HCT116 (cell line): ENCODE measurements at regions not wholly inside any gene's neighbourhood (a gene's known extent, or its start where the extent isn't known, plus 50 kb on each side); places are given as distances from the start of the nearest gene placed in this dataset.

ENCODE experiments used
- CEBPB ChIP-seq: IDR thresholded peaks from 2 replicates; pipeline ENCODE4 v1.6.1; 2012; ENCODE audit warnings: low read depth
- EGR1 ChIP-seq: IDR thresholded peaks from 2 replicates; pipeline ENCODE4 v1.6.1; 2012; ENCODE audit warnings: low read depth
- EZH2 ChIP-seq: fragments of 200-600 bp; sonication (generic); IDR thresholded peaks from 2 replicates; pipeline ENCODE4 v1.6.1; 2017; ENCODE audit warnings: antibody characterized with exemption, mixed run types
- EZH2phosphoT487 ChIP-seq: fragments of 200-600 bp; IDR thresholded peaks from 2 replicates; pipeline ENCODE4 v1.6.1; 2018; ENCODE audit warnings: antibody characterized with exemption, borderline replicate concordance
- JUND ChIP-seq: IDR thresholded peaks from 2 replicates; pipeline ENCODE4 v1.6.1; 2012
- POLR2A ChIP-seq: IDR thresholded peaks from 2 replicates; pipeline ENCODE4 v1.7.0; 2011; ENCODE audit warnings: borderline replicate concordance; ENCODE audit not compliant: insufficient read depth, insufficient read length; ENCODE audit errors: extremely low read depth
- SIN3A ChIP-seq: IDR thresholded peaks from 2 replicates; pipeline ENCODE4 v1.6.1; 2012; ENCODE audit warnings: low read depth
- TCF7L2 ChIP-seq: IDR thresholded peaks from 2 replicates; pipeline ENCODE4 v1.7.0; 2011; ENCODE audit warnings: borderline replicate concordance, inconsistent platforms; ENCODE audit not compliant: insufficient read depth, insufficient read length; ENCODE audit errors: extremely low read depth
- YY1 ChIP-seq: IDR thresholded peaks from 2 replicates; pipeline ENCODE4 v1.6.1; 2011; ENCODE audit warnings: low read length, low read depth, moderate library complexity, mild to moderate bottlenecking; ENCODE audit not compliant: insufficient replicate concordance; ENCODE audit errors: extremely low read depth
- ZNF274 ChIP-seq: fragments of 200-500 bp; sonication (Bioruptor generic); IDR thresholded peaks from 2 replicates; pipeline ENCODE4 v1.6.1; 2014; ENCODE audit warnings: mild to moderate bottlenecking, low read depth, low read length, inconsistent platforms
- TF ChIP-seq, protein P1 (sequence below), 3 experiments: fragments of 200-600 bp in 1 of 3; sonication (generic) in 1 of 3; IDR thresholded peaks in 2 of 3; conservative IDR thresholded peaks in 1 of 3; 2 replicates each; pipeline ENCODE4 v1.5.1; 2012 to 2017; ENCODE audit warnings: low read depth in 2 of 3, low read length in 2 of 3, antibody characterized with exemption in 1 of 3, borderline replicate concordance in 1 of 3, control low read depth in 1 of 3, mild to moderate bottlenecking in 1 of 3, mixed read lengths in 1 of 3, mixed run types in 1 of 3, moderate library complexity in 1 of 3; ENCODE audit not compliant: insufficient read depth in 1 of 3
- TF ChIP-seq, protein P2 (sequence below): IDR thresholded peaks from 2 replicates; pipeline ENCODE4 v1.6.1; 2012; ENCODE audit warnings: low read depth

DNA sequence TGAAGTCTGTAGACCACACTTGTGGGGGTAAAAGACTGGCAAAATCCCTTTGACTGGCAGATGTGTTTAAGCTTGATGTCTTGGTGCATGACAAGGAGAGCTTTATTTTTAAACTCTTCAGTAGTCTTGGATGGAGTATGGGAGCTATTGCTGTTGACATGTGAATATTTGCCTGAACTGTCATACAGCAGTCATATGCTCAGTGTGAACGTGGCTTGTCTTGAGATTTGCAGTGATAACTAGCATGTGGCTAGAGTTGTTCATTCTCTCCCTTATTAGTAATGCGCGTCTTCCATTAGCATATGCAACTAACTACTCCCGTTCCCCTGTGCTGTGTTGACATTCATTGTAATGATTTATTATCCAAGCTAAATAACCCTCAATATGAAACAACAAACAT, 523.6 kb upstream of the WWC1 start:
- TF ChIP-seq, protein P1, sequence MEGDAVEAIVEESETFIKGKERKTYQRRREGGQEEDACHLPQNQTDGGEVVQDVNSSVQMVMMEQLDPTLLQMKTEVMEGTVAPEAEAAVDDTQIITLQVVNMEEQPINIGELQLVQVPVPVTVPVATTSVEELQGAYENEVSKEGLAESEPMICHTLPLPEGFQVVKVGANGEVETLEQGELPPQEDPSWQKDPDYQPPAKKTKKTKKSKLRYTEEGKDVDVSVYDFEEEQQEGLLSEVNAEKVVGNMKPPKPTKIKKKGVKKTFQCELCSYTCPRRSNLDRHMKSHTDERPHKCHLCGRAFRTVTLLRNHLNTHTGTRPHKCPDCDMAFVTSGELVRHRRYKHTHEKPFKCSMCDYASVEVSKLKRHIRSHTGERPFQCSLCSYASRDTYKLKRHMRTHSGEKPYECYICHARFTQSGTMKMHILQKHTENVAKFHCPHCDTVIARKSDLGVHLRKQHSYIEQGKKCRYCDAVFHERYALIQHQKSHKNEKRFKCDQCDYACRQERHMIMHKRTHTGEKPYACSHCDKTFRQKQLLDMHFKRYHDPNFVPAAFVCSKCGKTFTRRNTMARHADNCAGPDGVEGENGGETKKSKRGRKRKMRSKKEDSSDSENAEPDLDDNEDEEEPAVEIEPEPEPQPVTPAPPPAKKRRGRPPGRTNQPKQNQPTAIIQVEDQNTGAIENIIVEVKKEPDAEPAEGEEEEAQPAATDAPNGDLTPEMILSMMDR (IDR thresholded peaks at IDR 0.05 in 2 of 3, conservative IDR thresholded peaks at IDR 0.05 in 1 of 3; ENCODE audit: borderline replicate concordance in 1 of 3, insufficient read depth in 1 of 3, low read depth in 2 of 3, low read length in 2 of 3) = no peak
- TF ChIP-seq YY1 (no peak), JUND (no peak), ZNF274 (no peak), SIN3A (no peak), EGR1 (no peak), POLR2A (no peak), EZH2phosphoT487 (no peak), CEBPB (no peak), EZH2 (no peak), TCF7L2 (no peak)
- TF ChIP-seq, protein P2, sequence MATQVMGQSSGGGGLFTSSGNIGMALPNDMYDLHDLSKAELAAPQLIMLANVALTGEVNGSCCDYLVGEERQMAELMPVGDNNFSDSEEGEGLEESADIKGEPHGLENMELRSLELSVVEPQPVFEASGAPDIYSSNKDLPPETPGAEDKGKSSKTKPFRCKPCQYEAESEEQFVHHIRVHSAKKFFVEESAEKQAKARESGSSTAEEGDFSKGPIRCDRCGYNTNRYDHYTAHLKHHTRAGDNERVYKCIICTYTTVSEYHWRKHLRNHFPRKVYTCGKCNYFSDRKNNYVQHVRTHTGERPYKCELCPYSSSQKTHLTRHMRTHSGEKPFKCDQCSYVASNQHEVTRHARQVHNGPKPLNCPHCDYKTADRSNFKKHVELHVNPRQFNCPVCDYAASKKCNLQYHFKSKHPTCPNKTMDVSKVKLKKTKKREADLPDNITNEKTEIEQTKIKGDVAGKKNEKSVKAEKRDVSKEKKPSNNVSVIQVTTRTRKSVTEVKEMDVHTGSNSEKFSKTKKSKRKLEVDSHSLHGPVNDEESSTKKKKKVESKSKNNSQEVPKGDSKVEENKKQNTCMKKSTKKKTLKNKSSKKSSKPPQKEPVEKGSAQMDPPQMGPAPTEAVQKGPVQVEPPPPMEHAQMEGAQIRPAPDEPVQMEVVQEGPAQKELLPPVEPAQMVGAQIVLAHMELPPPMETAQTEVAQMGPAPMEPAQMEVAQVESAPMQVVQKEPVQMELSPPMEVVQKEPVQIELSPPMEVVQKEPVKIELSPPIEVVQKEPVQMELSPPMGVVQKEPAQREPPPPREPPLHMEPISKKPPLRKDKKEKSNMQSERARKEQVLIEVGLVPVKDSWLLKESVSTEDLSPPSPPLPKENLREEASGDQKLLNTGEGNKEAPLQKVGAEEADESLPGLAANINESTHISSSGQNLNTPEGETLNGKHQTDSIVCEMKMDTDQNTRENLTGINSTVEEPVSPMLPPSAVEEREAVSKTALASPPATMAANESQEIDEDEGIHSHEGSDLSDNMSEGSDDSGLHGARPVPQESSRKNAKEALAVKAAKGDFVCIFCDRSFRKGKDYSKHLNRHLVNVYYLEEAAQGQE = no peak
